HCT116 (cell line): ENCODE measurements at regions not wholly inside any gene's neighbourhood (a gene's known extent, or its start where the extent isn't known, plus 50 kb on each side); places are given as distances from the start of the nearest gene placed in this dataset.

Experiments
- EZH2 ChIP-seq: fragments of 200-600 bp; sonication (generic); IDR thresholded peaks from 2 replicates; pipeline ENCODE4 v1.6.1; 2017; ENCODE audit warnings: antibody characterized with exemption, mixed run types
- MAX ChIP-seq: IDR thresholded peaks from 2 replicates; pipeline ENCODE4 v1.6.1; 2012
- POLR2A ChIP-seq: IDR thresholded peaks from 2 replicates; pipeline ENCODE4 v1.7.0; 2011; ENCODE audit warnings: borderline replicate concordance; ENCODE audit not compliant: insufficient read depth, insufficient read length; ENCODE audit errors: extremely low read depth
- RAD21 ChIP-seq: IDR thresholded peaks from 2 replicates; pipeline ENCODE4 v1.6.1; 2012; ENCODE audit warnings: low read depth, mild to moderate bottlenecking
- SP1 ChIP-seq: IDR thresholded peaks from 2 replicates; pipeline ENCODE4 v1.6.1; 2012; ENCODE audit warnings: low read depth
- YY1 ChIP-seq: IDR thresholded peaks from 2 replicates; pipeline ENCODE4 v1.6.1; 2011; ENCODE audit warnings: low read length, low read depth, moderate library complexity, mild to moderate bottlenecking; ENCODE audit not compliant: insufficient replicate concordance; ENCODE audit errors: extremely low read depth
- ZNF274 ChIP-seq: fragments of 200-500 bp; sonication (Bioruptor generic); IDR thresholded peaks from 2 replicates; pipeline ENCODE4 v1.6.1; 2014; ENCODE audit warnings: mild to moderate bottlenecking, low read depth, low read length, inconsistent platforms
- TF ChIP-seq, protein P1 (sequence below), 3 experiments: fragments of 200-600 bp in 1 of 3; sonication (generic) in 1 of 3; IDR thresholded peaks in 2 of 3; conservative IDR thresholded peaks in 1 of 3; 2 replicates each; pipeline ENCODE4 v1.5.1; 2012 to 2017; ENCODE audit warnings: low read depth in 2 of 3, low read length in 2 of 3, antibody characterized with exemption in 1 of 3, borderline replicate concordance in 1 of 3, control low read depth in 1 of 3, mild to moderate bottlenecking in 1 of 3, mixed read lengths in 1 of 3, mixed run types in 1 of 3, moderate library complexity in 1 of 3; ENCODE audit not compliant: insufficient read depth in 1 of 3

GRCh38 chr22:22761606-22761962, 117.2 kb downstream of the GGTLC2 start:
- TF ChIP-seq POLR2A (no peak), YY1 (no peak), MAX (no peak), SP1 (no peak), EZH2 (no peak), RAD21 (no peak), ZNF274 (no peak)
- TF ChIP-seq, protein P1, sequence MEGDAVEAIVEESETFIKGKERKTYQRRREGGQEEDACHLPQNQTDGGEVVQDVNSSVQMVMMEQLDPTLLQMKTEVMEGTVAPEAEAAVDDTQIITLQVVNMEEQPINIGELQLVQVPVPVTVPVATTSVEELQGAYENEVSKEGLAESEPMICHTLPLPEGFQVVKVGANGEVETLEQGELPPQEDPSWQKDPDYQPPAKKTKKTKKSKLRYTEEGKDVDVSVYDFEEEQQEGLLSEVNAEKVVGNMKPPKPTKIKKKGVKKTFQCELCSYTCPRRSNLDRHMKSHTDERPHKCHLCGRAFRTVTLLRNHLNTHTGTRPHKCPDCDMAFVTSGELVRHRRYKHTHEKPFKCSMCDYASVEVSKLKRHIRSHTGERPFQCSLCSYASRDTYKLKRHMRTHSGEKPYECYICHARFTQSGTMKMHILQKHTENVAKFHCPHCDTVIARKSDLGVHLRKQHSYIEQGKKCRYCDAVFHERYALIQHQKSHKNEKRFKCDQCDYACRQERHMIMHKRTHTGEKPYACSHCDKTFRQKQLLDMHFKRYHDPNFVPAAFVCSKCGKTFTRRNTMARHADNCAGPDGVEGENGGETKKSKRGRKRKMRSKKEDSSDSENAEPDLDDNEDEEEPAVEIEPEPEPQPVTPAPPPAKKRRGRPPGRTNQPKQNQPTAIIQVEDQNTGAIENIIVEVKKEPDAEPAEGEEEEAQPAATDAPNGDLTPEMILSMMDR (IDR thresholded peaks at IDR 0.05 in 2 of 3, conservative IDR thresholded peaks at IDR 0.05 in 1 of 3; ENCODE audit: borderline replicate concordance in 1 of 3, insufficient read depth in 1 of 3, low read depth in 2 of 3, low read length in 2 of 3), result no peak
